ENCODE measurements at regions not wholly inside any gene's neighbourhood (a gene's known extent, or its start where the extent isn't known, plus 50 kb on each side); places are given as distances from the start of the nearest gene placed in this dataset.

DNA sequence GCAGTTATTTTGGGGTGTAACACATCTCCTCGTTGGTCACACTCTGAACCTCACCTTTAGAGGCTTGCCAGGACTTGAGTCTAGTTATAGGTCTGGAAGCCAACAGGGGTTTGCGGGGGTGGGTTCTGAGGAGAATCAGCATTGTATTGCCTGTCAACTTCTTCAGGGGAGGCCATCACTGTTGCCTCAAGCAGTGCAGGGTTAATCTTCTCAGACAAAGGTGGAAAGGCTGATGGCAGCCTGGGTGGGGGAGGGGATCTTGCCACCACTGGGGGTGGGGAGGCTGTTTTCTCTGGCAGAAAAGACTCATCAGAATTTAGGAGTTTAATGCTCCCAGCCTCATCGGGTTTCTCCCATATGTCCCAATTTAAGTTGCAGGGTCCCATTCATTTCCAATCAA lies 387.8 kb downstream of the PRR32 start:
- no peak for TF ChIP-seq PHF8 (conservative IDR thresholded peaks at IDR 0.05; ENCODE audit: low read depth, low read length)
- TF ChIP-seq POLR2AphosphoS5 (IDR thresholded peaks at IDR 0.05; ENCODE audit: low read depth, low read length) = no peak
- TF ChIP-seq, protein P1, sequence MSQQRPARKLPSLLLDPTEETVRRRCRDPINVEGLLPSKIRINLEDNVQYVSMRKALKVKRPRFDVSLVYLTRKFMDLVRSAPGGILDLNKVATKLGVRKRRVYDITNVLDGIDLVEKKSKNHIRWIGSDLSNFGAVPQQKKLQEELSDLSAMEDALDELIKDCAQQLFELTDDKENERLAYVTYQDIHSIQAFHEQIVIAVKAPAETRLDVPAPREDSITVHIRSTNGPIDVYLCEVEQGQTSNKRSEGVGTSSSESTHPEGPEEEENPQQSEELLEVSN (IDR thresholded peaks at IDR 0.05) = no peak
- no peak for TF ChIP-seq ASH2L (IDR thresholded peaks at IDR 0.05; ENCODE audit: low read length)
- TF ChIP-seq, protein P2, sequence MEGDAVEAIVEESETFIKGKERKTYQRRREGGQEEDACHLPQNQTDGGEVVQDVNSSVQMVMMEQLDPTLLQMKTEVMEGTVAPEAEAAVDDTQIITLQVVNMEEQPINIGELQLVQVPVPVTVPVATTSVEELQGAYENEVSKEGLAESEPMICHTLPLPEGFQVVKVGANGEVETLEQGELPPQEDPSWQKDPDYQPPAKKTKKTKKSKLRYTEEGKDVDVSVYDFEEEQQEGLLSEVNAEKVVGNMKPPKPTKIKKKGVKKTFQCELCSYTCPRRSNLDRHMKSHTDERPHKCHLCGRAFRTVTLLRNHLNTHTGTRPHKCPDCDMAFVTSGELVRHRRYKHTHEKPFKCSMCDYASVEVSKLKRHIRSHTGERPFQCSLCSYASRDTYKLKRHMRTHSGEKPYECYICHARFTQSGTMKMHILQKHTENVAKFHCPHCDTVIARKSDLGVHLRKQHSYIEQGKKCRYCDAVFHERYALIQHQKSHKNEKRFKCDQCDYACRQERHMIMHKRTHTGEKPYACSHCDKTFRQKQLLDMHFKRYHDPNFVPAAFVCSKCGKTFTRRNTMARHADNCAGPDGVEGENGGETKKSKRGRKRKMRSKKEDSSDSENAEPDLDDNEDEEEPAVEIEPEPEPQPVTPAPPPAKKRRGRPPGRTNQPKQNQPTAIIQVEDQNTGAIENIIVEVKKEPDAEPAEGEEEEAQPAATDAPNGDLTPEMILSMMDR (IDR thresholded peaks at IDR 0.05; ENCODE audit: control extremely low read depth in 1 of 3, insufficient read depth in 1 of 3, low read depth in 1 of 3, low read length in 3 of 3) = no peak
- TF ChIP-seq SP1 (IDR thresholded peaks at IDR 0.05; ENCODE audit: low read depth, low read length) = no peak
- no peak for TF ChIP-seq TBP (IDR thresholded peaks at IDR 0.05; ENCODE audit: low read depth, low read length)
- TF ChIP-seq CREB1 (IDR thresholded peaks at IDR 0.05) = no peak

All from H1 (cell line).